SK-N-MC (cell line): ENCODE measurements at regions not wholly inside any gene's neighbourhood (a gene's known extent, or its start where the extent isn't known, plus 50 kb on each side); places are given as distances from the start of the nearest gene placed in this dataset.

Source experiments
- EZH2 ChIP-seq: fragments of 200-600 bp; sonication (generic); IDR thresholded peaks from one replicate; pipeline ENCODE4 v1.6.1; 2017; ENCODE audit warnings: antibody characterized with exemption
- POLR2AphosphoS5 ChIP-seq: IDR thresholded peaks from 2 replicates; pipeline ENCODE4 v1.6.1; 2012; ENCODE audit warnings: mild to moderate bottlenecking, low read depth, low read length, borderline replicate concordance

GRCh38 chr5:110072651-110073050 lies 382.9 kb downstream of the MAN2A1 start:
- no peak for TF ChIP-seq EZH2
- no peak for TF ChIP-seq POLR2AphosphoS5
